HFFc6 (cell line): ENCODE measurements at regions not wholly inside any gene's neighbourhood (a gene's known extent, or its start where the extent isn't known, plus 50 kb on each side); places are given as distances from the start of the nearest gene placed in this dataset.
"Not testable (repeated sequence)": the region's sequence is repeated elsewhere in the genome, so short reads cannot be mapped to it uniquely, and the experiment has no call there.

Experiments used
- DNase-seq: peaks from one replicate; pipeline ENCODE4 v3.0.0-alpha.2; 2018
- H3K27ac Mint-ChIP-seq: 2 replicates; pipeline ENCODE4 v1.8.0; 2020; ENCODE audit warnings: mild to moderate bottlenecking, mixed read lengths
- H3K27me3 Mint-ChIP-seq: 2 replicates; pipeline ENCODE4 v1.8.0; 2021; ENCODE audit warnings: mild to moderate bottlenecking, moderate library complexity, mixed read lengths; ENCODE audit not compliant: insufficient read depth
- H3K36me3 Mint-ChIP-seq: 2 replicates; pipeline ENCODE4 v1.8.0; 2021; ENCODE audit warnings: low read depth, mixed read lengths
- H3K4me1 Mint-ChIP-seq: 2 replicates; pipeline ENCODE4 v1.8.0; 2020; ENCODE audit warnings: low read depth, mixed read lengths
- H3K4me3 Mint-ChIP-seq: 2 replicates; pipeline ENCODE4 v1.8.0; 2020; ENCODE audit warnings: mild to moderate bottlenecking, moderate library complexity, mixed read lengths
- H3K9me3 Mint-ChIP-seq: 2 replicates; pipeline ENCODE4 v1.8.0; 2020; ENCODE audit warnings: mild to moderate bottlenecking, mixed read lengths
- TF ChIP-seq, protein P1 (sequence below): fragments of 200-600 bp; sonication (generic); IDR thresholded peaks from 2 replicates; pipeline ENCODE4 v1.5.0; 2021; ENCODE audit warnings: antibody characterized with exemption, mild to moderate bottlenecking

DNA sequence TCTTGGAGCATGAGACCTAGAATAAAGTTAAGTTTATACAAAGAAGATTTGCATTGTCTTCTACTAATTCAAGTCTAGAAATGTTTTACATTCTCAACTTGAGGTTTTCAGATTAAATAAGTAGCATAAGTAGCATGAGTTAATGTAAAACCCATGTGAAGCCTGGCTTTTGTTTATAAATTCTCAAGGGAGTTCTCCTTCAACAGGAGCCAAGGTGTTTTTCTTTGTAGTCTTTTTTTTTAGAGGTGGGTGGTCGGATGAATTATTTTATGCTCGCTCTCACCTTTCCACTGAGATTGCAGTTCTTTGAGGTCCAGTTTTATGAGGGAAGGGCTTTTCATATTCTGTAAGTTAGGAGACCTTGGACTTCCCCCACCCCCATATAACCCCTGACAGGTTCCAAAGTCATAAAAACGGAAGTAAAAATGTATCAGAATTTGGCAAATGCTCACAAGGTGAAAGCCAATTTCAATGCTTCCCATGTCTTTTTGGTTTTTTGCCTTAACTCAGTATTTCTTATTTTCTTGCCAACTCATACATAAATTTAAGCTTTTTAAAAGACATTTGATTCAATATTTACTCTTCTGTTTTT is 244.3 kb upstream of the ASCC3 start:
- no peak overlapping the region for H3K27ac Mint-ChIP-seq
- no peak for DNase-seq

DNA sequence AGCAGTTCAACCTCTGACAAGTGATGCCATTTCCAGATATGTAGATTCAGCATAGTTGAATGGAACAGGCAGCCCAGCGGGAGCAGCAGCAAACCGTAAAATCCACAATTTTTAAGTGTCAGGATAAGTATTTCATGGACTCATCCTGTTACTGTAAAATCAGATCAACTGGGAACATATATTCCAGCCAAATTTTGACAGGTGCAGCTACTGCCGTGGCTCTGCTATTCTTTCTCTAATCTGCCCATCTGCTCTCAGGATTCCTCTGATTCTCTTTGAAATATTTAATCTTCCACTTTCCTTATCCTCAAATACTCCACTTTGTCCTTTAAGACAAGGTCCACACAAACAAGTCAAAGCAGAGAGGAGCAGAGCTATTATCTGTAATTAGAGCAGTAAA is 245.4 kb upstream of the ASCC3 start:
- DNase-seq, result no peak
- Mint-ChIP-seq H3K27ac (no peak overlapping the region), H3K27me3 (peaks cover 3% of the 10 kb centered on the region; the same call in 1 of the 2 replicates), H3K9me3 (no peaks in the 10 kb centered on the region), H3K4me3 (no peak overlapping the region), H3K36me3 (no peaks in the 10 kb centered on the region), H3K4me1 (no peaks in the 10 kb centered on the region)
- TF ChIP-seq, protein P1, sequence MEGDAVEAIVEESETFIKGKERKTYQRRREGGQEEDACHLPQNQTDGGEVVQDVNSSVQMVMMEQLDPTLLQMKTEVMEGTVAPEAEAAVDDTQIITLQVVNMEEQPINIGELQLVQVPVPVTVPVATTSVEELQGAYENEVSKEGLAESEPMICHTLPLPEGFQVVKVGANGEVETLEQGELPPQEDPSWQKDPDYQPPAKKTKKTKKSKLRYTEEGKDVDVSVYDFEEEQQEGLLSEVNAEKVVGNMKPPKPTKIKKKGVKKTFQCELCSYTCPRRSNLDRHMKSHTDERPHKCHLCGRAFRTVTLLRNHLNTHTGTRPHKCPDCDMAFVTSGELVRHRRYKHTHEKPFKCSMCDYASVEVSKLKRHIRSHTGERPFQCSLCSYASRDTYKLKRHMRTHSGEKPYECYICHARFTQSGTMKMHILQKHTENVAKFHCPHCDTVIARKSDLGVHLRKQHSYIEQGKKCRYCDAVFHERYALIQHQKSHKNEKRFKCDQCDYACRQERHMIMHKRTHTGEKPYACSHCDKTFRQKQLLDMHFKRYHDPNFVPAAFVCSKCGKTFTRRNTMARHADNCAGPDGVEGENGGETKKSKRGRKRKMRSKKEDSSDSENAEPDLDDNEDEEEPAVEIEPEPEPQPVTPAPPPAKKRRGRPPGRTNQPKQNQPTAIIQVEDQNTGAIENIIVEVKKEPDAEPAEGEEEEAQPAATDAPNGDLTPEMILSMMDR, result no peak

More for the DNA sequence above, 244.3 kb upstream of the ASCC3 start:
- H3K27me3 Mint-ChIP-seq, result no peaks in the 10 kb centered on the region; the same call in 1 of the 2 replicates
- H3K4me3 Mint-ChIP-seq, result no peak overlapping the region
- TF ChIP-seq, protein P1, result no peak
- no peaks in the 10 kb centered on the region for H3K9me3 Mint-ChIP-seq
- H3K4me1 Mint-ChIP-seq, result no peaks in the 10 kb centered on the region
- no peaks in the 10 kb centered on the region for H3K36me3 Mint-ChIP-seq

DNA sequence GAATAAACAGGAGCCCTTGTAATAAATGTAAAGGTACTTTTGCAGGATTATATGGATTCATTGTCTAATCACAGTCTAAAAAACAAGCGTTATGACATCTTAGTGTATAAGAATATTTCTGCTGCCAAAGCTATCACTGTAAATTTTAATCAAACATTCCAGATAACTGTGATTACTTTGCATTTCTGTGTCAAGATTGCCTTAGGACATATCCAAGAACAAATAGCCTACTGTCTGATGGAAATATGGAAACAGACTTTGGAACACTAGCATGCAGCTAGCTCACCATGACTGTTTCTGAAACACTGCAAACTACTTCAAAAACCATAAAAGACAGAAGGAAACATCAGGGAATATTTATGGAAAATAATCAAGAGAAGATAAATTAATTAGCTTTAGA is 248.7 kb upstream of the ASCC3 start:
- Mint-ChIP-seq H3K4me3 (no peak overlapping the region), H3K36me3 (no peaks in the 10 kb centered on the region), H3K4me1 (no peaks in the 10 kb centered on the region), H3K27ac (no peak overlapping the region), H3K9me3 (no peaks in the 10 kb centered on the region), H3K27me3 (peaks cover 5% of the 10 kb centered on the region; the same call in 1 of the 2 replicates)
- TF ChIP-seq, protein P1, result no peak
- no peak for DNase-seq

DNA sequence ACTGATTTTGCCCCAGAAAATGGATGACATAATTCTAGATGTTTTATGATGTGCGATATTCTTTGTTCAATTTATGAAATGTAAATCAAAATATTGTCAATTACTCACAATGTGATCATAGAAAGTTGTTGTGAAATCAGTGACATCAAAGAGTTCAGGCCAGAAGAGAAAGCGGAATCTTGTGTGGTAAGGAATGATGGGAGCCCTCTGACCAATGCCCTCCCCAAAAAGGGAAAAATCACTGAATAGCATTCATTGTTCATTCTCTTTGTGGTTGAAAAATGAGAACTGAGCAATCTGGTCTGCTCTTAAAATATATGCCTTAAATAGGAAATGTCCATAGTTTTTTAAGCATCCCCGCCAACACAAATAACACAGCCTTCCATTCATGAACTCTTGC is 247.1 kb upstream of the GRIK2 start:
- DNase-seq, result no peak
- H3K27me3 Mint-ChIP-seq, result no peaks in the 10 kb centered on the region; the same call in 1 of the 2 replicates
- H3K36me3 Mint-ChIP-seq, result no peaks in the 10 kb centered on the region
- H3K9me3 Mint-ChIP-seq, result no peaks in the 10 kb centered on the region
- TF ChIP-seq, protein P1, result no peak
- H3K27ac Mint-ChIP-seq, result no peak overlapping the region
- H3K4me3 Mint-ChIP-seq, result no peak overlapping the region
- no peaks in the 10 kb centered on the region for H3K4me1 Mint-ChIP-seq

DNA sequence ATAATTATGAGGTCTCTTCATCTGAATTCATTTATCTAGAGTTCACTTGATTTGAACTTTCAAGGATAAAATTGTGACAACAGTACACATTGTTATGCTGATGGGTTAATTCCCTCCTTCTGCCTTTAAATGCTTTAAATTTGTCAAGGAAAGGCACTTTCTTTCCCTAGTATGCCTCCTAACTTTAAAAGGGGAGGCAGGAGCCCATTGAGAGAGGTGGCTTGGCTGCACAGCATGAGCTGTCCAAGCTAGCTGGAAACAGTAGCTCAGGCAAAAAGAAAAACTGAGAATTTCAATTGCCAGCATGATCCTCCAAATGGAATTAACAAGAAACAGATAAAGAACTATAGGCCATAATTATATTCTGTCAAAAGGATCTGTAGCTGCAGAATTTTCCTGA is 243.3 kb upstream of the GRIK2 start:
- H3K36me3 Mint-ChIP-seq, result no peaks in the 10 kb centered on the region

DNA sequence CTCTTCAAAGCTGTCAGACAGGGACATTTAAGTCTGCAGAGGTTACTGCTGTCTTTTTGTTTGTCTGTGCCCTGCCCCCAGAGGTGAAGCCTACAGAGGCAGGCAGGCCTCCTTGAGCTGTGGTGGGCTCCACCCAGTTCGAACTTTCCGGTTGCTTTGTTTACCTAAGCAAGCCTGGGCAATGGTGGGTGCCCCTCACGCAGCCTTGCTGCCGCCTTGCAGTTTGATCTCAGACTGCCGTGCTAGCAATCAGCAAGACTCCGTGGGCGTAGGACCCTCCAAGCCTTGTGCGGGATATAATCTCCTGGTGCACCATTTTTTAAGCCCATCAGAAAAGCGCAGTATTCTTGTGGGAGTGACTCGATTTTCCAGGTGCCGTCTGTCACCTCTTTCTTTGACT is 235.9 kb upstream of the GRIK2 start:
- H3K27ac Mint-ChIP-seq, DNase-seq, H3K36me3 Mint-ChIP-seq, H3K4me3 Mint-ChIP-seq, H3K4me1 Mint-ChIP-seq, H3K9me3 Mint-ChIP-seq: not testable (repeated sequence)
- H3K27me3 Mint-ChIP-seq, result peaks cover 11% of the 10 kb centered on the region

More for the DNA sequence above, 243.3 kb upstream of the GRIK2 start:
- Mint-ChIP-seq H3K27me3 (no peaks in the 10 kb centered on the region), H3K9me3 (no peaks in the 10 kb centered on the region), H3K4me3 (no peak overlapping the region), H3K27ac (no peak overlapping the region), H3K4me1 (no peaks in the 10 kb centered on the region)
- TF ChIP-seq, protein P1, result no peak
- no peak for DNase-seq
